ENCODE measurements at regions not wholly inside any gene's neighbourhood (a gene's known extent, or its start where the extent isn't known, plus 50 kb on each side); places are given as distances from the start of the nearest gene placed in this dataset.

- TF ChIP-seq GRHL2 (CRISPR knock-in tag; IDR thresholded peaks at IDR 0.05; ENCODE audit: insufficient replicate concordance, severe bottlenecking) (no peak), OVOL2 (CRISPR knock-in tag; IDR thresholded peaks at IDR 0.05; ENCODE audit: borderline replicate concordance) (no peak), TP53 (CRISPR knock-in tag; IDR thresholded peaks at IDR 0.05) (no peak), ZNF263 (CRISPR knock-in tag; IDR thresholded peaks at IDR 0.05; ENCODE audit: low read depth) (no peak)
These were observed 992.7 kb upstream of the HS3ST1 start for GRCh38 chr4:12421364-12421763.

GRCh38 chr4:12416755-12417154 is 988.1 kb upstream of the HS3ST1 start:
- Mint-ChIP-seq H3K27me3 (ENCODE audit: low read depth) (no peaks in the 10 kb centered on the region), H3K4me3 (no peak overlapping the region), H3K36me3 (peaks cover 10% of the 10 kb centered on the region), H3K9me3 (peaks cover 7% of the 10 kb centered on the region), H3K27ac (no peak overlapping the region), H3K4me1 (peaks cover 4% of the 10 kb centered on the region; the same call in 1 of the 2 replicates)
- CTCF ChIA-PET = interaction anchor here (0.7 kb wide), 1 partner anchor 57 kb away, joined by 4 read pairs; no protein-coding TSS in a partner anchor
- TF ChIP-seq USF2 (CRISPR knock-in tag; IDR thresholded peaks at IDR 0.05) (no peak), ZMAT4 (CRISPR knock-in tag; IDR thresholded peaks at IDR 0.05) (no peak), USF1 (CRISPR knock-in tag; IDR thresholded peaks at IDR 0.05) (no peak), CDX4 (CRISPR knock-in tag; IDR thresholded peaks at IDR 0.05; ENCODE audit: borderline replicate concordance) (no peak), SOX15 (CRISPR knock-in tag; IDR thresholded peaks at IDR 0.05) (no peak)
- DNase-seq (ENCODE audit: low spot score) (no peak), ATAC-seq (no peak)
- POLR2A ChIA-PET = no interaction called here

More at GRCh38 chr4:12421364-12421763, 992.7 kb upstream of the HS3ST1 start:
- Mint-ChIP-seq H3K36me3 (peaks cover 19% of the 10 kb centered on the region), H3K27ac (no peak overlapping the region), H3K9me3 (peaks cover 27% of the 10 kb centered on the region), H3K27me3 (ENCODE audit: low read depth) (no peaks in the 10 kb centered on the region), H3K4me1 (peaks cover 4% of the 10 kb centered on the region; the same call in 1 of the 2 replicates), H3K4me3 (no peak overlapping the region)
- ATAC-seq (no peak), DNase-seq (ENCODE audit: low spot score) (no peak)
- CTCF ChIA-PET = no interaction called here
- POLR2A ChIA-PET = no interaction called here

- POLR2A ChIA-PET = no interaction called here
- Mint-ChIP-seq H3K4me1 (peaks cover 4% of the 10 kb centered on the region; the same call in 1 of the 2 replicates), H3K27ac (no peak overlapping the region)
- TF ChIP-seq TEAD1 (CRISPR knock-in tag; IDR thresholded peaks at IDR 0.05) (no peak), ARID4B (CRISPR knock-in tag; IDR thresholded peaks at IDR 0.05; ENCODE audit: borderline replicate concordance) (no peak), RORB (CRISPR knock-in tag; IDR thresholded peaks at IDR 0.05) (no peak), ATF2 (CRISPR knock-in tag; IDR thresholded peaks at IDR 0.05; ENCODE audit: borderline replicate concordance, low read depth) (no peak), ETV6 (CRISPR knock-in tag; IDR thresholded peaks at IDR 0.05) (no peak), TP53 (CRISPR knock-in tag; IDR thresholded peaks at IDR 0.05) (no peak), CTCF (IDR thresholded peaks at IDR 0.05) (no peak), ZNF138 (CRISPR knock-in tag; conservative IDR thresholded peaks at IDR 0.05) (no peak), NR2C2 (CRISPR knock-in tag; IDR thresholded peaks at IDR 0.05) (no peak), CBFB (CRISPR knock-in tag; IDR thresholded peaks at IDR 0.05; ENCODE audit: low read depth) (no peak), ELF4 (CRISPR knock-in tag; IDR thresholded peaks at IDR 0.05; ENCODE audit: low read depth) (no peak), FOXP1 (CRISPR knock-in tag; IDR thresholded peaks at IDR 0.05; ENCODE audit: borderline replicate concordance) (no peak), MYBL2 (CRISPR knock-in tag; IDR thresholded peaks at IDR 0.05) (no peak), TCF7 (CRISPR knock-in tag; IDR thresholded peaks at IDR 0.05; ENCODE audit: low read depth) (no peak)
These were observed 985.6 kb upstream of the HS3ST1 start for GRCh38 chr4:12414181-12414812.

More at GRCh38 chr4:12414181-12414812, 985.6 kb upstream of the HS3ST1 start:
- peaks cover 16% of the 10 kb centered on the region for H3K9me3 Mint-ChIP-seq
- CTCF ChIA-PET = no interaction called here
- no peaks in the 10 kb centered on the region for H3K27me3 Mint-ChIP-seq (ENCODE audit: low read depth)
- H3K36me3 Mint-ChIP-seq = peaks cover 15% of the 10 kb centered on the region
- DNase-seq (ENCODE audit: low spot score) (no peak), ATAC-seq (no peak)
- no peak overlapping the region for H3K4me3 Mint-ChIP-seq
